Type B pancreatic cell (in vitro differentiated cells): ENCODE measurements at regions not wholly inside any gene's neighbourhood (a gene's known extent, or its start where the extent isn't known, plus 50 kb on each side); places are given as distances from the start of the nearest gene placed in this dataset.

Experiments
- DNase-seq: peaks from one replicate; pipeline ENCODE4 v3.0.0; 2021; ENCODE audit warnings: mixed read lengths; ENCODE audit not compliant: unreplicated experiment; ENCODE audit errors: extremely low spot score
- H3K27ac Mint-ChIP-seq: 2 replicates; pipeline ENCODE4 v1.8.0; 2021; ENCODE audit warnings: mild to moderate bottlenecking, mixed read lengths
- H3K27me3 Mint-ChIP-seq: 2 replicates; pipeline ENCODE4 v1.8.0; 2021; ENCODE audit warnings: mixed read lengths
- H3K36me3 Mint-ChIP-seq: 2 replicates; pipeline ENCODE4 v1.8.0; 2021; ENCODE audit warnings: mixed read lengths
- H3K4me1 Mint-ChIP-seq: one replicate; pipeline ENCODE4 v1.8.0; 2021; ENCODE audit warnings: mixed read lengths; ENCODE audit not compliant: unreplicated experiment
- H3K4me3 Mint-ChIP-seq: 2 replicates; pipeline ENCODE4 v1.8.0; 2021; ENCODE audit warnings: mild to moderate bottlenecking, mixed read lengths
- H3K9me3 Mint-ChIP-seq: 2 replicates; pipeline ENCODE4 v1.8.0; 2021; ENCODE audit warnings: mixed read lengths
- CTCF ChIP-seq: fragments of 200-600 bp; sonication (generic); conservative IDR thresholded peaks from 2 replicates; pipeline ENCODE4 v1.5.0; 2021; ENCODE audit warnings: antibody characterized with exemption, mild to moderate bottlenecking

- Mint-ChIP-seq H3K4me3 (no peak overlapping the region), H3K4me1 (no peaks in the 10 kb centered on the region), H3K27me3 (no peaks in the 10 kb centered on the region), H3K9me3 (no peaks in the 10 kb centered on the region), H3K27ac (no peak overlapping the region), H3K36me3 (no peaks in the 10 kb centered on the region)
- TF ChIP-seq CTCF: no peak
- DNase-seq: no peak
These were observed 344.5 kb upstream of the CYRIA start for GRCh38 chr2:17010104-17010503.

- Mint-ChIP-seq H3K4me1 (no peaks in the 10 kb centered on the region), H3K36me3 (no peaks in the 10 kb centered on the region), H3K4me3 (no peak overlapping the region), H3K9me3 (no peaks in the 10 kb centered on the region), H3K27ac (no peak overlapping the region), H3K27me3 (no peaks in the 10 kb centered on the region)
- DNase-seq: no peak
- TF ChIP-seq CTCF: no peak
These were observed 334.5 kb upstream of the CYRIA start for GRCh38 chr2:17000184-17000482.

GRCh38 chr2:16999347-17000183, 333.9 kb upstream of the CYRIA start:
- no peaks in the 10 kb centered on the region for H3K4me1 Mint-ChIP-seq
- DNase-seq: no peak
- H3K4me3 Mint-ChIP-seq: no peak overlapping the region
- no peak overlapping the region for H3K27ac Mint-ChIP-seq
- H3K9me3 Mint-ChIP-seq: no peaks in the 10 kb centered on the region
- TF ChIP-seq CTCF: no peak
- H3K27me3 Mint-ChIP-seq: no peaks in the 10 kb centered on the region
- H3K36me3 Mint-ChIP-seq: no peaks in the 10 kb centered on the region

GRCh38 chr2:16978301-16978700, 312.7 kb upstream of the CYRIA start:
- Mint-ChIP-seq H3K9me3 (peaks cover 5% of the 10 kb centered on the region), H3K27me3 (no peaks in the 10 kb centered on the region), H3K36me3 (no peaks in the 10 kb centered on the region), H3K4me3 (no peak overlapping the region), H3K4me1 (no peaks in the 10 kb centered on the region), H3K27ac (no peak overlapping the region)
- no peak for TF ChIP-seq CTCF
- DNase-seq: no peak

GRCh38 chr2:16974688-16975087, 309.1 kb upstream of the CYRIA start:
- H3K27me3 Mint-ChIP-seq: no peaks in the 10 kb centered on the region
- peaks cover 5% of the 10 kb centered on the region for H3K9me3 Mint-ChIP-seq
- H3K4me3 Mint-ChIP-seq: no peak overlapping the region
- no peak for DNase-seq
- H3K36me3 Mint-ChIP-seq: no peaks in the 10 kb centered on the region
- no peaks in the 10 kb centered on the region for H3K4me1 Mint-ChIP-seq
- no peak for TF ChIP-seq CTCF
- no peak overlapping the region for H3K27ac Mint-ChIP-seq
